Activated T-cell treated with anti-CD3 and anti-CD28 coated beads, Interleukin-2, amount 50 U/mL, for 72 hours (primary cell): ENCODE measurements at regions not wholly inside any gene's neighbourhood (a gene's known extent, or its start where the extent isn't known, plus 50 kb on each side); places are given as distances from the start of the nearest gene placed in this dataset.
A peak's percentile ranks its signal among the peaks of the same experiment; 100 is the strongest.
"Not testable (repeated sequence)": the region's sequence is repeated elsewhere in the genome, so short reads cannot be mapped to it uniquely, and the experiment has no call there.

Experiments used
- ATAC-seq, 2 donors: fragments of 150-1000 bp; cut with Tn5 transposase; replicated peaks in 1 of 2; 2 replicates each; pipeline ENCODE4 v1.10.0; 2021; ENCODE audit warnings: moderate library complexity in 2 of 2, mild to moderate bottlenecking in 1 of 2
- DNase-seq, 2 donors: peaks; one replicate each; pipeline ENCODE4 v3.0.0; 2021 to 2022; ENCODE audit warnings: mixed read lengths in 1 of 2
- H3K27ac Mint-ChIP-seq: one replicate; pipeline ENCODE4 v1.8.0; 2022; ENCODE audit warnings: mild to moderate bottlenecking, moderate library complexity, mixed read lengths
- H3K27me3 Mint-ChIP-seq: one replicate; pipeline ENCODE4 v1.8.0; 2022; ENCODE audit warnings: low read depth, mixed read lengths
- H3K36me3 Mint-ChIP-seq, 2 donors: one replicate each; pipeline ENCODE4 v1.8.0; 2022; ENCODE audit warnings: mixed read lengths in 2 of 2, mild to moderate bottlenecking in 1 of 2; ENCODE audit not compliant: insufficient read depth in 2 of 2
- H3K4me1 Mint-ChIP-seq: one replicate; pipeline ENCODE4 v1.8.0; 2022; ENCODE audit warnings: low read depth, mixed read lengths
- H3K4me3 Mint-ChIP-seq, 2 donors: one replicate each; pipeline ENCODE4 v1.8.0; 2022; ENCODE audit warnings: mild to moderate bottlenecking in 2 of 2, mixed read lengths in 2 of 2, moderate library complexity in 2 of 2
- H3K9me3 Mint-ChIP-seq, 2 donors: one replicate each; pipeline ENCODE4 v1.8.0; 2022; ENCODE audit warnings: mixed read lengths in 2 of 2

- Mint-ChIP-seq H3K27ac (no peak overlapping the region), H3K4me1 (peaks cover 46% of the 10 kb centered on the region), H3K9me3 (peaks cover 2 to 6% of the 10 kb centered on the region in 2 donors), H3K4me3 (no peak overlapping the region), H3K27me3 (no peaks in the 10 kb centered on the region), H3K36me3 (peaks cover 3 to 4% of the 10 kb centered on the region in 2 donors)
- DNase-seq (no peak), ATAC-seq (peak in 1 of 2 donors; percentile 80)
These were observed 150.4 kb upstream of the SATB1 start for GRCh38 chr3:18575573-18575972.

- Mint-ChIP-seq H3K9me3 (peaks cover 0 to 12% of the 10 kb centered on the region in 2 donors), H3K4me1 (peaks cover 52% of the 10 kb centered on the region), H3K36me3 (peaks cover 2 to 8% of the 10 kb centered on the region in 2 donors), H3K27ac (peak overlapping the region; percentile 4), H3K4me3 (no peak overlapping the region), H3K27me3 (no peaks in the 10 kb centered on the region)
- ATAC-seq (peak; percentile 71 to 88), DNase-seq (no peak)
These were observed 147.7 kb upstream of the SATB1 start for GRCh38 chr3:18572809-18573208.

- Mint-ChIP-seq H3K36me3 (peaks cover 5 to 15% of the 10 kb centered on the region in 2 donors), H3K4me3 (no peak overlapping the region), H3K9me3 (peaks cover 2 to 6% of the 10 kb centered on the region in 2 donors), H3K27me3 (no peaks in the 10 kb centered on the region), H3K27ac (peak overlapping the region; percentile 0), H3K4me1 (peaks cover 49% of the 10 kb centered on the region)
- DNase-seq = no peak
- ATAC-seq = peak; percentile 63 to 70
These were observed 142.2 kb upstream of the SATB1 start for GRCh38 chr3:18567293-18567692.

- ATAC-seq = peak in 1 of 2 donors; percentile 24
- H3K27me3 Mint-ChIP-seq = no peaks in the 10 kb centered on the region
- peak overlapping the region; percentile 100 for H3K27ac Mint-ChIP-seq
- H3K36me3 Mint-ChIP-seq = peaks cover 9 to 16% of the 10 kb centered on the region in 2 donors
- H3K4me1 Mint-ChIP-seq = peaks cover 83% of the 10 kb centered on the region
- H3K4me3 Mint-ChIP-seq = peak overlapping the region in 1 of 2 donors; percentile 68
- H3K9me3 Mint-ChIP-seq = peaks cover 2 to 5% of the 10 kb centered on the region in 2 donors
- DNase-seq = no peak
These were observed 137.4 kb upstream of the SATB1 start for GRCh38 chr3:18562364-18563154.

GRCh38 chr3:18559331-18559842, 134.2 kb upstream of the SATB1 start:
- ATAC-seq = peak; percentile 55
- peaks cover 87% of the 10 kb centered on the region for H3K4me1 Mint-ChIP-seq
- H3K27me3 Mint-ChIP-seq = no peaks in the 10 kb centered on the region
- H3K27ac Mint-ChIP-seq = peak overlapping the region; percentile 100
- peak; percentile 41 to 58 for DNase-seq
- peaks cover 4 to 6% of the 10 kb centered on the region in 2 donors for H3K9me3 Mint-ChIP-seq
- H3K36me3 Mint-ChIP-seq = peaks cover 12 to 21% of the 10 kb centered on the region in 2 donors
- peak overlapping the region; percentile 61 to 88 for H3K4me3 Mint-ChIP-seq

GRCh38 chr3:18558507-18558906, 133.4 kb upstream of the SATB1 start:
- peak; percentile 22 to 41 for ATAC-seq
- H3K27ac Mint-ChIP-seq = peak overlapping the region; percentile 100
- peaks cover 81% of the 10 kb centered on the region for H3K4me1 Mint-ChIP-seq
- peak; percentile 26 to 44 for DNase-seq
- peaks cover 7 to 8% of the 10 kb centered on the region in 2 donors for H3K9me3 Mint-ChIP-seq
- H3K36me3 Mint-ChIP-seq = peaks cover 14 to 25% of the 10 kb centered on the region in 2 donors
- no peaks in the 10 kb centered on the region for H3K27me3 Mint-ChIP-seq
- H3K4me3 Mint-ChIP-seq = peak overlapping the region; percentile 61 to 88

- Mint-ChIP-seq H3K4me3 (peak overlapping the region; percentile 25 to 88), H3K4me1 (peaks cover 68% of the 10 kb centered on the region)
- ATAC-seq = no peak
These were observed 132.1 kb upstream of the SATB1 start for GRCh38 chr3:18557216-18557615.

GRCh38 chr3:18556503-18557135, 131.5 kb upstream of the SATB1 start:
- peaks cover 62% of the 10 kb centered on the region for H3K4me1 Mint-ChIP-seq
- H3K27me3 Mint-ChIP-seq = no peaks in the 10 kb centered on the region

More at GRCh38 chr3:18557216-18557615, 132.1 kb upstream of the SATB1 start:
- Mint-ChIP-seq H3K36me3 (peaks cover 9 to 16% of the 10 kb centered on the region in 2 donors), H3K9me3 (peaks cover 6 to 7% of the 10 kb centered on the region in 2 donors), H3K27me3 (no peaks in the 10 kb centered on the region), H3K27ac (peak overlapping the region; percentile 100)
- DNase-seq = no peak

GRCh38 chr3:18556001-18556408, 130.9 kb upstream of the SATB1 start:
- Mint-ChIP-seq H3K27ac (peak overlapping the region; percentile 100), H3K36me3 (peaks cover 8 to 11% of the 10 kb centered on the region in 2 donors), H3K27me3 (no peaks in the 10 kb centered on the region), H3K4me3 (peak overlapping the region; percentile 64 to 88), H3K9me3 (peaks cover 5 to 6% of the 10 kb centered on the region in 2 donors), H3K4me1 (peaks cover 59% of the 10 kb centered on the region)
- ATAC-seq (peak; percentile 67 to 72), DNase-seq (peak; percentile 68 to 72)

More at GRCh38 chr3:18556503-18557135, 131.5 kb upstream of the SATB1 start:
- H3K36me3 Mint-ChIP-seq = peaks cover 9 to 13% of the 10 kb centered on the region in 2 donors
- peak overlapping the region; percentile 64 to 88 for H3K4me3 Mint-ChIP-seq
- peaks cover 5 to 6% of the 10 kb centered on the region in 2 donors for H3K9me3 Mint-ChIP-seq
- ATAC-seq (peak; percentile 83 to 87), DNase-seq (peak; percentile 82 to 89)
- H3K27ac Mint-ChIP-seq = peak overlapping the region; percentile 100

GRCh38 chr3:18552579-18553105, 127.5 kb upstream of the SATB1 start:
- H3K9me3 Mint-ChIP-seq, H3K4me3 Mint-ChIP-seq, H3K27ac Mint-ChIP-seq, H3K27me3 Mint-ChIP-seq, DNase-seq, ATAC-seq: not testable (repeated sequence)
- H3K4me1 Mint-ChIP-seq = peaks cover 25% of the 10 kb centered on the region
- peaks cover 8 to 16% of the 10 kb centered on the region in 2 donors for H3K36me3 Mint-ChIP-seq

- ATAC-seq = peak; percentile 68 to 97
- peaks cover 7 to 12% of the 10 kb centered on the region in 2 donors for H3K9me3 Mint-ChIP-seq
These were observed 121.5 kb upstream of the SATB1 start for GRCh38 chr3:18546632-18547031.

GRCh38 chr3:18544146-18544545, 119.0 kb upstream of the SATB1 start:
- H3K27me3 Mint-ChIP-seq = no peaks in the 10 kb centered on the region
- peaks cover 9 to 11% of the 10 kb centered on the region in 2 donors for H3K9me3 Mint-ChIP-seq
- DNase-seq (no peak), ATAC-seq (no peak)
- H3K27ac Mint-ChIP-seq = no peak overlapping the region
- H3K4me1 Mint-ChIP-seq = peaks cover 17% of the 10 kb centered on the region
- no peak overlapping the region for H3K4me3 Mint-ChIP-seq
- H3K36me3 Mint-ChIP-seq = peaks cover 8 to 16% of the 10 kb centered on the region in 2 donors

More at GRCh38 chr3:18546632-18547031, 121.5 kb upstream of the SATB1 start:
- peaks cover 17% of the 10 kb centered on the region for H3K4me1 Mint-ChIP-seq
- H3K4me3 Mint-ChIP-seq = peak overlapping the region in 1 of 2 donors; percentile 2
- H3K27me3 Mint-ChIP-seq = no peaks in the 10 kb centered on the region
- no peak for DNase-seq
- H3K27ac Mint-ChIP-seq = no peak overlapping the region
- peaks cover 9 to 15% of the 10 kb centered on the region in 2 donors for H3K36me3 Mint-ChIP-seq
